Stomach (tissue), 8 donors: ENCODE measurements at regions not wholly inside any gene's neighbourhood (a gene's known extent, or its start where the extent isn't known, plus 50 kb on each side); places are given as distances from the start of the nearest gene placed in this dataset.

Source experiments
- DNase-seq, 2 donors: peaks; one replicate each; pipeline versions ENCODE4 v3.0.0 to v3.0.0-alpha.2; 2013 to 2019
- H3K27ac ChIP-seq, 5 donors: fragments of 200-600 bp in 4 of 5; sonication (generic) in 4 of 5; one replicate each; pipeline ENCODE4 v1.5.1; 2013 to 2019; ENCODE audit warnings: mild to moderate bottlenecking in 1 of 5, moderate library complexity in 1 of 5
- H3K27me3 ChIP-seq, 3 donors: fragments of 200-600 bp; sonication (generic); one replicate each; pipeline ENCODE4 v1.5.1; 2017 to 2019; ENCODE audit warnings: mixed run types in 1 of 3
- H3K36me3 ChIP-seq, 4 donors: fragments of 200-600 bp; sonication (generic); 1 replicate in 3 of 4; 2 replicates in 1 of 4; pipeline ENCODE4 v1.5.1; 2016 to 2019
- H3K4me1 ChIP-seq, 4 donors: fragments of 200-600 bp; sonication (generic); one replicate each; pipeline ENCODE4 v1.5.1; 2016 to 2019
- H3K4me3 ChIP-seq, 4 donors: fragments of 200-600 bp; sonication (generic) in 3 of 4; one replicate each; pipeline ENCODE4 v1.5.1; 2016 to 2019; ENCODE audit warnings: mild to moderate bottlenecking in 1 of 4
- H3K9me3 ChIP-seq, 4 donors: fragments of 200-600 bp; sonication (generic); one replicate each; pipeline ENCODE4 v1.5.1; 2016 to 2019
- CTCF ChIP-seq, 7 experiments: fragments of 450-650 bp in 4 of 7; fragments of 200-600 bp in 3 of 7; sonication (generic) in 3 of 7; IDR thresholded peaks; one replicate each; pipeline ENCODE4 v1.5.1; 2016 to 2019; ENCODE audit warnings: antibody characterized with exemption in 7 of 7, control low read depth in 2 of 7, mild to moderate bottlenecking in 1 of 7
- EP300 ChIP-seq: sonication (generic); formaldehyde crosslinking; IDR thresholded peaks from one replicate; pipeline ENCODE4 v1.6.1; 2017; ENCODE audit warnings: antibody characterized with exemption
- POLR2A ChIP-seq, 4 donors: fragments of 450-650 bp; IDR thresholded peaks; one replicate each; pipeline ENCODE4 v1.6.1; 2016; ENCODE audit warnings: antibody characterized with exemption in 4 of 4, control low read depth in 2 of 4, mild to moderate bottlenecking in 1 of 4, moderate library complexity in 1 of 4
- POLR2AphosphoS5 ChIP-seq, 3 donors: sonication (generic); formaldehyde crosslinking; IDR thresholded peaks; one replicate each; pipeline ENCODE4 v1.6.1; 2016; ENCODE audit warnings: antibody characterized with exemption in 3 of 3
- WGBS, 5 donors: extraction: QIAGEN DNeasy Blood & Tissue Kit in 3 of 5; methylation state at CpG; one replicate each; pipeline versions ENCODE4 v1.1.5 to v1.1.7; 2013 to 2018; 5-methylcytosine and 5-hydroxymethylcytosine counted together
- intact Hi-C: fragments of 100-400 bp; cut with DNase I; formaldehyde crosslinking; loops from one replicate; pipeline ENCODE4 v1.15.1; 2023; ENCODE audit warnings: low total_unique reads
- donor health status: healthy with polysubstance abuse.
- donor health status: Bipolar disorder and iron deficiency.
- donor health status: healthy.

GRCh38 chr2:160674146-160674750 lies 180.6 kb upstream of the RBMS1 start:
- no peak for TF ChIP-seq POLR2AphosphoS5 (IDR thresholded peaks at IDR 0.05)
- H3K27me3 ChIP-seq: no peaks in the 10 kb centered on the region
- intact Hi-C loops: no loop called here

DNA sequence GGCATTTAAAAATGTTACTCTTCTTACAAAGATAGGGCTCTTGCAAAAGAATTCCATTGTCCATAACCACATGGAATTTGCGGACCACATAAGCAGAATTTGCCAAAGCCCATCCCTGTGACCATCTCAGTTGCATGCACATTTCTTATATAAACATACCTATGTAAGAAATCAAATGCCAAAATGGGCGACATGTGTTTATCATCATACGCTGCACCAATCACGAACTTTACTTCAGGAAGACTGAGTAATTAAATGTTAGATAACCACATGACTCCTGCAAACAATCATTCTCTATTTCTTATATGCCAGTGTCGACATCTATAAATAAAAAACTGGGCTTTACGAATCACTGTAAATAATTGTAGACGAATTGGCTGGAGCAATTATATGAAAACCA lies 186.1 kb upstream of the RBMS1 start:
- no peaks in the 10 kb centered on the region for H3K4me1 ChIP-seq
- no peak overlapping the region for H3K27ac ChIP-seq
- H3K4me3 ChIP-seq: no peak overlapping the region
- intact Hi-C loops: no loop called here
- DNase-seq: no peak
- no peaks in the 10 kb centered on the region for H3K9me3 ChIP-seq
- no peaks in the 10 kb centered on the region for H3K36me3 ChIP-seq
- TF ChIP-seq EP300 (no peak), POLR2A (IDR thresholded peaks at IDR 0.05) (no peak), CTCF (IDR thresholded peaks at IDR 0.05) (no peak), POLR2AphosphoS5 (IDR thresholded peaks at IDR 0.05) (no peak)
- WGBS, 5 donors: 89 to 93% (median 92%) methylated on average over 7 of the region's 7 CpGs
- H3K27me3 ChIP-seq: no peaks in the 10 kb centered on the region

More at GRCh38 chr2:160674146-160674750, 180.6 kb upstream of the RBMS1 start:
- Histone ChIP-seq H3K4me3 (no peak overlapping the region), H3K36me3 (no peaks in the 10 kb centered on the region), H3K27ac (no peak overlapping the region), H3K4me1 (no peaks in the 10 kb centered on the region), H3K9me3 (no peaks in the 10 kb centered on the region)
- DNase-seq: no peak
- WGBS, 5 donors: 87 to 95% (median 88%) methylated on average over 2 of the region's 2 CpGs

DNA sequence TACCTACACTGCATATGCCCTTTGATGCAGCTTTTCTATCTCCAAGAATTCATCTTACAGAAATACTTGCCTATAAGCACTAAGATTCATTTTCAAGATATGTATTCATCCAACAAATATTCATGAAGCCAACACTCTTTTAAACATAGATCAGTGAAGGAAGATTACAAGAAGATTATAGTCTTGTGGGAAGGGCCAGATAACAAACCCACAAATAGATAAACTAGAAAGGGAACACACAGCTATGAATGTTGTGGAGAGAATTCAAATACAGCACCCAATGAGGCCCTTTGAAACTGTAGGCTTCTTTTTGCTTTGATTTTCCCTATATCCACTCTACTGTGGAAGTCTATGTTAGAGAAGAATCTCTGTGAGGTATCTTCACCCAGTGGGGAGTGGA lies 186.7 kb upstream of the RBMS1 start:
- Histone ChIP-seq H3K4me3 (no peak overlapping the region), H3K4me1 (no peaks in the 10 kb centered on the region), H3K36me3 (no peaks in the 10 kb centered on the region), H3K27ac (no peak overlapping the region), H3K9me3 (no peaks in the 10 kb centered on the region), H3K27me3 (no peaks in the 10 kb centered on the region)
- intact Hi-C loops: no loop called here
- DNase-seq: no peak
- no peak for TF ChIP-seq POLR2A (IDR thresholded peaks at IDR 0.05)
- no peak for TF ChIP-seq POLR2AphosphoS5 (IDR thresholded peaks at IDR 0.05)
- no peak for TF ChIP-seq CTCF (IDR thresholded peaks at IDR 0.05)
- no peak for TF ChIP-seq EP300

GRCh38 chr2:160680974-160681373 lies 187.4 kb upstream of the RBMS1 start:
- Histone ChIP-seq H3K27me3 (no peaks in the 10 kb centered on the region), H3K36me3 (no peaks in the 10 kb centered on the region), H3K9me3 (no peaks in the 10 kb centered on the region), H3K4me3 (no peak overlapping the region), H3K27ac (no peak overlapping the region), H3K4me1 (no peaks in the 10 kb centered on the region)
- WGBS, 5 donors: 46 to 98% (median 95%) methylated on average over 2 of the region's 2 CpGs
- no peak for DNase-seq
- no peak for TF ChIP-seq POLR2A (IDR thresholded peaks at IDR 0.05)
- no peak for TF ChIP-seq CTCF (IDR thresholded peaks at IDR 0.05)
- no peak for TF ChIP-seq EP300
- TF ChIP-seq POLR2AphosphoS5 (IDR thresholded peaks at IDR 0.05): no peak
- intact Hi-C loops: no loop called here

GRCh38 chr2:160683206-160683605 lies 189.6 kb upstream of the RBMS1 start:
- H3K36me3 ChIP-seq: no peaks in the 10 kb centered on the region
- no peak overlapping the region for H3K27ac ChIP-seq
- H3K9me3 ChIP-seq: no peaks in the 10 kb centered on the region
- no peaks in the 10 kb centered on the region for H3K4me1 ChIP-seq
- H3K27me3 ChIP-seq: no peaks in the 10 kb centered on the region
- WGBS, 5 donors: 74 to 87% (median 83%) methylated on average over 3 of the region's 3 CpGs
- no peak for TF ChIP-seq EP300
- TF ChIP-seq POLR2A (IDR thresholded peaks at IDR 0.05): no peak
- no peak for TF ChIP-seq POLR2AphosphoS5 (IDR thresholded peaks at IDR 0.05)
- no peak for TF ChIP-seq CTCF (IDR thresholded peaks at IDR 0.05)
- intact Hi-C loops: no loop called here
- no peak overlapping the region for H3K4me3 ChIP-seq
- no peak for DNase-seq
